DMS114 treated with DMSO at 0.1 percent for 48 hours (cell line): ENCODE measurements at regions not wholly inside any gene's neighbourhood (a gene's known extent, or its start where the extent isn't known, plus 50 kb on each side); places are given as distances from the start of the nearest gene placed in this dataset.
"Not testable (repeated sequence)": the region's sequence is repeated elsewhere in the genome, so short reads cannot be mapped to it uniquely, and the experiment has no call there.

ENCODE experiments used
- DNase-seq: peaks from one replicate; lab custom pipeline; 2025; ENCODE audit not compliant: unreplicated experiment; lab: John Stamatoyannopoulos, UW

DNA sequence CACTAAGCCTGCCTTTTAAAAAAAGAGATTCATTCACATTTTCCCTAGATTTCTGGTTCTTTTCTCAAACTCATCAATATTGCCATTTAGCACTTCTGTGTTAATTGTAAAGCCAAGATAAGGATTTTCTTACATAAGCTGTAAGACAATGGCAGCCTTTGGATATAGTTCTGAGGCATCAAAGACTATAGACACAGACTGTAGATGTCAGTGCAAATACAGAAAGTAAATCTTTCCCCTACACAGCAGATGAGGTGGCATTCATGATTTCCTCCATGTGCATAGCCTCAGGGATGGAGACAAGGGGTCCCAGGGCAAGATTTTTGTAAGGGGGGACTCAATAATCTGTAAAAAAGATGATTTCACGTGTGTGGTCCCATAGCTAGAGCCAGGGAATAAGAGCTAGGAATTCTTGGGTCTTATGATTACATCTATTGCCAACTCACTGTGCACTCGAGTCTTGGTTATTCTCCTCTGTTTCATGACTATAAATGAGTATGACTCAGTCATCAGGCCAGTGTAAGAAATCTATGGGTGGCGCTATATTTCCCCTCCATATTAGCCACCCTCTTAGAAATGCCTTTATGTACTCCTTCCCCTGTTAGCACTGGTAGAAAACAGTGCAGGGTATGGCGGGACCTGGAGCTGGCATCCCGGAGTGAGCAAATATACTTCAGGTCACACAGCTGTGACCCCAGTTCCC lies 207.5 kb downstream of the EXOC5 start:
- DNase-seq = no peak

DNA sequence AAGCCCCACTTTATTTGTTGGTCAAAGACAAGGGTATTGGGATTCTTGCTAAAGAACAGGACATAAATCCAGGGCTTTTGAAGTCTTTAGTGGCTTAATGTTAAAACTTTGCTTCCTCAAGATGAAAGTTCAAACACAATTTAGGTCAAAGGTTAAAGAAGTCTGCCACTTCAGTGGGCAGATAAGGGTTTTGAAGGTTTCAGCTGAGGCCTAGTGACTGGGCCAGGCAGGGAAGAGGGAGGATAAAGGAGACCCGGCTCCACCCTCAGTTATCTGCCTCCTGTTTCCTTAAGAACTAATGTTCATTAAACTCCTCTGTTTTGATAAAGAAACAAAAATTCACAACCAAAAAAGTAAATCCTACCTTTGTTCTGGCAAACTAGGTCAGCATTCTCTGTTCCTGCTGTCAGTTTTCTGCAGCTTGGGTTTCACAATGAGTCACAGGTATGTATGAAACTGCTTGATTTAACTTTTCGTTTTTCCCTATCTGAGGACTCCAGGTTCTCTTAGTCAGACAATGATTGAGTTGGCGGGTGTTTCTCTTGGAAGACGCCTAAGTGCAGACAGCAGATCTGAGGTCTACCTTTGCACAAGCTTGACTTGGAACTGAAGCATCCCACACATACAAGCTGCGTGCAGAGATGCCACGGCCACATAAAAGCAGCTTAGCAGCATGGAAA lies 208.3 kb downstream of the EXOC5 start:
- DNase-seq = no peak

DNA sequence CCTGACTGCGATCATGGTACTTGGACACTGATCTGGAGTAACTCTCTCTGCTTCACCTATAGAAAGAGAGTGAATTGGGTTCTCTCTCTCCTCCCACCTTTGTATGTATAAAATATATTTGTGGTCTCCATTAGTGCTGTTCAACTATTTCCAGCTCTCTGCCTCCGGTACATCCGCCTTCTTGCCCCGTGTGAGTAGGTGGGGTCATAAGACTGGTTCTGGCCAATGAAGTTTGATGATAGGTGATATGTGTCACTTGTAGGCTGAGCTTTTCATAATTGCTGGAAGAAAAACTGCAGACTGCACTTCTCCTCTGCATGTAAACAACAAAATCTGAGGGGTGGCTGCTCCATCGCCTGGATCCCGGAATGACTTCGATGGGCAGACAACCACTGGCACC lies 210.4 kb downstream of the EXOC5 start:
- DNase-seq = no peak

DNA sequence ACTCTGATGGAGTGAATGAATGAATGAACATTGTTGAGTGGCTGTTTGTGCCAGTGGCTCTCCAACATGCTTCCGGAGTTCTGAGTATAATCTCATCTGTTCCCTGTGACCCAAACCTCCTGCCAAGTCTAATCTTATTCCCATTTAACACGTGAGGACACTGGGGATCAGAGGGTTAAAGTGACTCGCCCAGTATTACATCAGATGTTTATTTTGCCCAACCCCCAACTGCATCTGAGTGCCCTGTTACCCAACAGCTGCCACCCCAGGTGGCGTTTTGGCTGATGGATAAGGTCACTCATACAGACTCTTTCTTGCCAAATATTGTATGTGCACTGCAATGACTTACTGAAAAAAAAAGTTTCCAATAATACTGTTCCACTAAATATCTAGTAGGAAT lies 210.9 kb downstream of the EXOC5 start:
- no peak for DNase-seq

DNA sequence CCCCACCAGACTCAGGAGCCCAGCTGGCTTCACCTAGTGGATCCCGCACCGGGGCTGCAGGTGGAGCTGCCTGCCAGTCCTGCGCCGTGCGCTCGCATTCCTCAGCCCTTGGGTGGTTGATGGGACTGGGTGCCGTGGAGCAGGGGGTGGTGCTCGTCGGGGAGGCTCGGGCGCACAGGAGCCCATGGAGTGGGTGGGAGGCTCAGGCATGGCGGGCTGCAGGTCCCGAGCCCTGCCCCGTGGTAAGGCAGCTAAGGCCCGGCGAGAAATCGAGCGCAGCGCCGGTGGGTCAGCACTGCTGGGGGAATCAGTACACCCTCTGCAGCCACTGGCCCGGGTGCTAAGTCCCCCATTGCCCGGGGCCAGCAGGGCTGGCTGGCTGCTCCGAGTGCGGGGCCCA lies 212.2 kb downstream of the EXOC5 start:
- DNase-seq = not testable (repeated sequence)

DNA sequence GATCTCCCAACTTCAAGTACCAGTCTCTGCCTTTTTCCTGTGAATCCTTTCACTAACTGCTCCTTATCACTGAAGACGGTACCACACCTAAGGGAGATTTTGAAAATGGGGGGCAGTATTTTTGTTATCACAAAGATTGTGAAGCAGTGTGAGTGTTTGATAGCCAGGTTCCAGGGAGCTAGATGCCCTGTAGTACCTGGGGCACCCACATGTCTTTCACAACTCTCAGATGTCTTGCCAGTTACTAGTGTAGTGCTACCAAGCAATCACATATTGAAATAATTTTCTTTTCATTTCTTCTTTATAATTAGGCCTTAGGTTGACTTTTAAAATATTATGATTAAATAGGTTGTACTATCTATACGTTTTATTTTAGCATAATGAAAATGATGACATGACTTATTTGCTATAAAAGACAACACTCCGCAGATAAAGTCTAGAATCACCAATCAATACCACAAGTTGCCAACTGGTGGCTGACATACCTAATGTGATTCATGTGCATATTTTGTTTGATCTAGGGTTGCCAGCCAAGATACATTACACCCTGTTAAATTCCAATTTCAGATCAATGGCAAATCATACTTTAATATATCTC lies 215.9 kb downstream of the EXOC5 start:
- DNase-seq = no peak

DNA sequence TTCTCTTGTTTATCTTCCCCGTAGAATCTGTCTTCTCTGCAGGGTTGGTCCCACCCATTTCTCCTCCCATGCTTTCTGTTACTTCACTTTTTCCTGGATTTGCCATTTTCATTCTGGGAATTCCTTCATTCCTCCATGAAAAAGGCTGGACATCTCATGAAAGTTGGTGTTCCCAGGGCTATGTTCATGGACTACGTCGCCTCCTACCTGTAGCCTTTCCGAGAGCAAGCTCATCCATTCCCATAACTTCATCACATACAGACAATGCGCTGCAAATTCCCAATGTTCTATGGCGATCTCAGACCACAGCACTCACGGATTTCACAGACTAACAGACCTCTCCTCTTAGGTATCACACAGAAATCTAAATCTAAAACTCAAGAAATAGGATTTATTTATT lies 217.1 kb downstream of the EXOC5 start:
- DNase-seq = no peak

DNA sequence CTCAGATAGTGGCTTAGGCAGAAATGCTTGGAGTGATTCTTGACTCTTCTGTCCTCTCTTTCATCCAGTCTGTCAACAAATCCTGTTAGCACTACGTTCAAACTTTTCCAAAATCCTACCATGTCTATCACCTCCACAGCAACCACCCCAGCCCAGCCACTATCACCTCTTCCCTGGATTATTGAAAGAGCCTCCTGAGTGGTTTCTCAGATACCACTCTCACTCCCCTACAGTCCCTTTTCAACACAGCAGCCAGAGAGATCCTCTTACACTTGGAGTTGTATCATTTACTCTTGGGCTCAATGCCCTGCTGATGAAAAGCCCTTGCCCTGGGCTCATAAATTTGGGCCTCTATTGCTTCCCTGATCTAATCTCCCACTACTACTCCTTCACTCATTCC lies 218.9 kb downstream of the EXOC5 start:
- DNase-seq = no peak

DNA sequence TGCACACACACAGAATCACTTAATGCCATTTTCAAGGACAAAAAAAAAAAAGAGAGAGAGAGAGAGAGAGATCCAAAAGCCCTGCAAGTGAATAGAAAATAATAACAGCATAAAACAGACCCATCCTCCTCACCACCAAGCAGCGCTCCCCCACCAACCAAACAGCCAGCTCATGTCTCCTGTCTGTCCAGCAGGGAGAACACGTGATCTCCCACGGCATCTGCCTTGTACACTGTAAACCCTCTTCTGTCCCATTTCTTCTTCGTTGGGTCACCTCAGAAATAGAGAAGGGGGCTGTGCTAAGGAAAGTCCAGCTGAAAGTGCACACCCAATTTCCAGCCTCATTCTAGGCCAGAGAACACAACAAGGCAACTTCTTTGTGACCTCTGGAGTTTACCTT lies 222.5 kb downstream of the EXOC5 start:
- no peak for DNase-seq

DNA sequence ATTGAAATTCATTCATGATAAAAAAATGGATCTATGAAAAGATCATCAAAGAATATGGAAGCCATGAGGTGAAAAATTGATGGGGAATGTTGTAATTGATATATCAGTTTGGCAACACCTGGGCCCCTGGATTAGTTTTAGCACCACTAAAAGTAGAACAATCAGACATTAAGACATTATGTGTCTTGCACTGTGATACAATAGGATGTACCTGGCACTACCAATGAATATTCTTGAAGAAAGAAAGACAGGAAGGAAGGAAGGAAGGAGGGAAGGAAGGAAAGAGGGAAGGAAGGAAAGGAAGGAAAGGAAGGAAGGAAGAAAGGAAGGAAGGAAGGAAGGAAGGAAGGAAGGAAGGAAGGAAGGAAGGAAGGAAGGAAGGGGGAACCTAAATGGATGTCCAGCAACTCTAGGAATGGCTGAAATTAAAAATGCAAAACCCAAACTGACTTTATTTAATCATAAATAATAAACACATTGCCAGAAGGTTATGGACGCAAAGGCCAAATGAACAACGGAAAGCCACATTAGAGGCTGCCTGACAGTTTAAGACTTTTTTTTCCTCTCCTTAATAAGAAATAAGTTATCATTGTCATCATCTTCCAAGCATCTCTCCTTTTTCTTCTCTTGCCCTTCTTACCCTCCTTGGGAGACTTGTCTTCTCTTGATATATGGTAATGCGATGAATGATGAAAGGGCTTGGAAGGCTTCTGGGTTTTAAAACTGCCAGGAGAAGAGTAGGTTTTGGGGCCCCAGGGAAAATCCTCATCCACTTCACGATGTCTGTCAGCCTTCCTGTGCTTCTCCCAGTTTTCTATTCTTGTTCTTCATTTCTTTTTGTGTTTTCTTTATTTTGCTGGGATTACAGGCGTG lies 224.4 kb downstream of the EXOC5 start:
- DNase-seq = not testable (repeated sequence)

DNA sequence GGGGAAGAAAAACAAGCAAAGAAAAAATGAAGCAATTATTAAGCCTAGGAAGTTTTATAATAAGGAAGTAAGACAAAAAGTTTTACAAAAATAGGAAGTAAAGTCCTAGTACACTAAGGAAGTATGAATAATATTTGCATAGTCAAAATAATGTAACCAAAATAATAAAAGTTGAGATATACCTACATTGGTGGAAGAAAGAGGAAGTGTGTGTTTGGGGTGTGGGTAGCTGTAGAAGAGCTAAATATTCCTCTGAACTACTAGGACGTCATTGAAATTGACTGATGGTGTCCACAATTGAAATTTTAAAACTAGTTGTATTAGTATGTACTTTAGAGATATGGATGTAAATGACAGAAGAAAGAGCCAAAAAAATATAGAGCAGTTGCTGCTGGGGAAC lies 228.4 kb upstream of the OTX2 start:
- DNase-seq = no peak

DNA sequence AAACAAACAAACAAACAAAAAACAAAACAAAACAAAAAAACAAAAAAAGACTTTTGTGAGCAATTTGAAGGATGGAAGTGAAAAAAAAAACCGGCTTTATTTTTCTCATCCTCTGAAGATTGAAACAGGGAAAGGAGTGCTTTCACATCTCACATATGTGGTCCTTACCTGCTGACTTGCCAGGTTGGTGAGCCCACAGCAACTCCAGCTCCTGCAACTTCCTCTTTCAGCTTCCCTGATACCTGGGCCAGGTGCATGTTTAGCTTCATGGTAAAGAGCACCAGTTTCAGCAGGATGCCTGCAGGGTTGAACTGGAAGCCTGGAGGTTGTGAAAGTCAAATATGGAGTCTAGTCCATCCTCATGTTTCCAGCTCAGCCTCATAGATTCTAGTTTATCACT lies 221.2 kb upstream of the OTX2 start:
- no peak for DNase-seq

DNA sequence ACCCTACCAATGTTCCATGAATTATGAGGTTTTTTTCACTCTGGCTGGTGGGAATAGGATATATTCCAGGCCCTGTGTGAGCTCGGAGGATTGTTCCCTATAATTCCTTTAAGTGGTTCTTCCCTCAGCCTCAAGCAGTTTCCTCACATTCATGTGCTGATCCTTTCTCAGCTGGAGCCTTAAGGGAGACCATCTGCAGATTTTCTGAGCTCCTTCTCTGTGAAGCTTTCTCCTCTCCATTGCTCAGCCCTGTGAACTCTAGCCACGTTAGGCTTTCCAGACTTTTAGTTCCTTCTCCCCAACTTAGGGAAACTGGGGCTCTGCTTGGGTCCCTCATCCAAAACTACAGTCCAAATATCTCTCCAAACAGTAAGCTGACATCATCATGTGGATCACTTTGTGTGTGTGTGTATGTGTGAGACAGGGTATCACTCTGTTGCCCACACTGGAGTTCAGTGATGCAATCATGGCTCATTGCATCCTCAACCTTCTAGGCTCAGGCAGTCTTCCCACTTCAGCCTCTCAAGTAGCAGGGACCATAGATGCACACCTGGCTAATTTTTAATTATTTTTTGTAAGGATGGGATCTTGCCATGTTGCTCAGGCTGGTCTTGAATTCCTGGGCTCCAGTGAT lies 219.5 kb upstream of the OTX2 start:
- no peak for DNase-seq

DNA sequence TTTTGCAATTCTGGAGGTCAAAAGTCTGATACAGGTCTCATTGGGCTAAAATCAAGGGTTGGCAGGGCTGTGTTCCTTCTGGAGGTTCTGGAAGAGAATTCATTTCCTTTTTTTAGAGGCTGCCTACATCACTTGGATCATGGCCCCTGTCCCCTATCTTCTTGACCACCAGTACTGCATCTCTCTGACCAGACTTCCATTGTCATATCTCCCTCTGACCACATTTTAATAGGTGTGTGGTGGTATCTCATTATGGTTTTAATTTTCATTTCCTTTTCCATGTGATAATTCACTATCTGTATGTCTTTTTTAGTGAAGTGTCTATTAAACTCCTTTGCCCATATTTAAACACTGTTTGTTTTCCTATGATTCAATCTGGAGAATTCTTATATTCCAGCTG lies 215.2 kb upstream of the OTX2 start:
- DNase-seq = no peak

DNA sequence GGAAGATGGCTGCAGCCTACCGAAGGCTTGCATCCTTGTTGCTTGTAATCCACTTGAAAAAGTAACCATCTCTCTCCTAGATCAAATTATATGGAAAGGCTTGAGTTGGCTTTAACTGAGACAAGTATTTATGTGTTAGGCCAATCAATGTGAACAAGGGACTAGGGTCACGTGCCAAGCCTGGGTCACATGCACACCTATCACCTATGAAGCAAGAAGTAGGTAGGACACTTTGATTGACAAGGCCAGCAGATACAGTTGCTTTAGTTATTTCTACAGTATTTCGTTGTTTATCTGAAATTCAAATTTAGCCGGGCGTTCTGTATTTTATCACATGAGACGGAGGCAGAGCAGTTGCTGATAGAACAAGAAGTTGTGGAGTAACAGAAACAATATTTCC lies 212.3 kb upstream of the OTX2 start:
- DNase-seq = no peak

DNA sequence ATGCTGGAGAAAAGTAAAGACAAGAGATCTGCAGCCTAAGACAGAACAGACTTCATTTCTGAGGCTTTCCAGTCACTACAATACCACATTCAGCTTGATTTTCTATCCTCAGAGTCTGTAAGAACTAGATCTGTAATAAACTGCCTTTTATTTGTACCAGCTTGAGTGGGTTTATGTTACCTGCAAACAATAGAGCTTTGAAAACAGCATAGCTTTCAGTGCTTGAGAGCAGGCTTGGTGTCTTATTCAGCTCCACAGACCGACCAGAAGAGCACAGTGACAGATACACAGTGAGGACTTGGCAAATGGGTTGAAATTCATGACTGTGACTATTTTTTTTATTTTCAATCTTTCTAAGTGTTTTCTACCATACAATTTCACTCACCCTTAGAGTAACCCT lies 207.8 kb upstream of the OTX2 start:
- DNase-seq = no peak

DNA sequence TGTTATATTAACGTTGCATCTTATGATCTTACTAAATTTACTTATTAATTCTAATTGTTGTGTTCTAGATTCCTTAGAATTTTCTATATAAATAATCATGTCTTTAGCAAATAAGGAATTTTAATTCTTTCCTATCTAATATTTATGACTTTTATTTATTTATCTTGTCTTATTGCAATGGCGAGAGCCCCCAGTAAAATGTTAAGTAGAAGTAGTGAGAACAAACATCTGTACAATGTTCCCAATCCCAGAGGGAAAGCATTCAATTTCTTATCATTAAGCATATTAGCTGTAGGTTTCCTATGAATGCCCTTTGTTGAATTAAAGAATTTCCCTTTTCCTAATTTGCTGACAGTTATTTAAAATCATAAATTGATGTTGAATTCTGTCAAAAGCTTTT lies 203.7 kb upstream of the OTX2 start:
- DNase-seq = no peak

DNA sequence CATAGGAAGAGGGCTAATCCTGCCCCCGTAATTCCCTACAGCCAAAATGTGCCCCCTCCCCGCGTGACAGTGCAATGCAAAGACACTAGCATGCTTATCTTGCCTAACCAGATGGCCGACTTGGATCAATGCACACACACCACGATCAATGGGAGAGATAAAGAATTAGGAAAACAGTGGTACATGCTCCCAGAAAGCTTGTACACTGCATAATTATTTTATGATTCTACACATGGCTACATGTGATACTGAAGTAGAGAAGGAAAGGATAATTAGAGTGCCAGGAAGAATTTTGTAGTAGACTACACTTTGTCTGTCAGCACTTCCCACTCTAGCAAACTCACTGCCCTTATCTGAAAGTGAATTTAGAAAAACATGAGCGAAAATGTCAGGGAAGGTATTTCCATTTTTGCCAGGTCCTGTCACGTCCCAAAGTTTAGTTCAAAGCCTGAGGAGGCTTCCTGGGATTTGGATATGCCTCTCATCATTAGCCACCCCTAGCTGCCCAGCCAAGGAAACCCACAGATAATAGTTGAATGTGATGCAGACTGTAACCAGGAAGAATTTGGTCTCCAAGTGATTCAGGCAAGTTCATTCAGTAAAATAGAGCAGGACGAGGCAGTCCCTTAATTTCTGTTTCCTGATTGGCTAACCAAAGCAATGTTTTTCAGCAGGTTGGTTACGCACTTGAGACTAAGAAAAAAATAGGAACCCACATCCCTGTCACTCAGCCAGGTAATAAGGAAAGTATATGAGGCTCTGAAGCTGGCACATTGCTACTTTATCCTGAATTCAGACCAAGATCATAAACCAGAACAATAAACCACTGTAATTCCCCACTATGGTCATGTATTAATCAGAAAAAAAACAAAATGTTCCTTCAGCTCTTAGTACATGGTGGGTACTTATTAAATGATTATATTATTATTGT lies 199.6 kb upstream of the OTX2 start:
- no peak for DNase-seq

DNA sequence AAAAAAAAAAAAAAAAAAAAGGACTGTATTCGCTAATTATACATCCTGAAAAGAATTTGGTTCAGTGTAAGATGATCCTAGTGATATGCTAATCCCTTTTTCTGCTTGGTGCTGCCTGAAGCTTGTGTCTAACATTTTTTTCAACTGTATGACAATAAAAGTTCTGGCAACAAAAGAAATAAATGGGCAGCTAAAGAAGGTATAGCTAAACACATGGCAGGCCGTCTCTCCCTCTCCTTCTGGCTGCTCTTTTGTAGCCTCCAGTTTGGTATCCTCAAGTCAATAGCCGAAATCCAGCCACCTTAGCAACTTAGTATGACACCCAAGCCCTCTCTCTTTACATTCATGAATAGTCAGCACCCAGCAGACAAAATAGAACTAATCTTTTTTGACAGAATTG lies 198.3 kb upstream of the OTX2 start:
- DNase-seq = no peak

DNA sequence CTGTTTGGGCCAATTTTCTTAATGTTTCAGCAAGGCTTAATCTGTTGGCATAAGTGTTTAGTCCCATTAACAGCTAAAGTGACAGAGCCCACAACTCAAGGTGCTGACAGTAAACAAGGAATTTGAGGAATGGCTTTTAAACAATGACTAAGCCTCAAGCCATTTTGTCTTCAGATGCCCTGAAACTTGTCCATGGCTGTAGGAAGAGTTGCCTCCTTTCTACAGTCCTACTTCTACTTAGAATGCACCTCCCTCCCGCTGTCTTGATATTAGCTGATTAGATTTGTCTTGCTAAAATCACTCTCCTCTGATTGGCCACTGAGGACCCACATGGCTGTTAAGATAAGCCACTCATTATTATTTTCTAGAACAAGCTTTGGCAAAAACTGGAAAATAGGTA lies 188.4 kb upstream of the OTX2 start:
- DNase-seq = no peak
